ENCODE measurements at regions not wholly inside any gene's neighbourhood (a gene's known extent, or its start where the extent isn't known, plus 50 kb on each side); places are given as distances from the start of the nearest gene placed in this dataset.

- 81 to 87% (median 84%) methylated on average over 13 to 16 of the region's 16 CpGs for WGBS, 4 donors
- Histone ChIP-seq H3K27me3 (no peaks in the 10 kb centered on the region), H3K9me3 (replicated peaks in 1 of 3) (no peaks in the 10 kb centered on the region), H3K4me3 (no peak overlapping the region), H3K27ac (peak overlapping the region in 4 of 5 donors; percentile 69 to 83 (median 76)), H3K36me3 (replicated peaks in 1 of 2) (no peaks in the 10 kb centered on the region), H3K4me1 (replicated peaks in 1 of 2) (peaks cover 39 to 55% of the 10 kb centered on the region in 2 donors)
- TF ChIP-seq POLR2A (IDR thresholded peaks at IDR 0.05) (no peak), CTCF (IDR thresholded peaks at IDR 0.05) (no peak)
- intact Hi-C loops (cut with DNase I) = no loop called here
- DNase-seq = peak in 2 of 7 donors; percentile 18 to 53
Measured at GRCh38 chr2:8582651-8583399, 99.0 kb upstream of the ID2 start.

GRCh38 chr2:8583400-8584173, 98.3 kb upstream of the ID2 start:
- H3K27ac ChIP-seq = peak overlapping the region in 4 of 5 donors; percentile 69 to 83 (median 76)
- no peaks in the 10 kb centered on the region for H3K36me3 ChIP-seq (replicated peaks in 1 of 2)
- H3K4me1 ChIP-seq (replicated peaks in 1 of 2) = peaks cover 39 to 55% of the 10 kb centered on the region in 2 donors
- DNase-seq = peak; percentile 98 to 99 (median 99)
- no peaks in the 10 kb centered on the region for H3K27me3 ChIP-seq
- TF ChIP-seq CTCF (IDR thresholded peaks at IDR 0.05) (peak in 1 of 6 experiments; percentile 13), POLR2A (IDR thresholded peaks at IDR 0.05) (peak; percentile 34 to 82)
- intact Hi-C loops (cut with DNase I) = no loop called here
- 6 to 36% (median 25%) methylated on average over 19 to 39 of the region's 39 CpGs for WGBS, 4 donors
- H3K4me3 ChIP-seq = peak overlapping the region in 1 of 4 donors; percentile 15
- no peaks in the 10 kb centered on the region for H3K9me3 ChIP-seq (replicated peaks in 1 of 3)

- intact Hi-C loops (cut with DNase I) = no loop called here
- no peaks in the 10 kb centered on the region for H3K36me3 ChIP-seq (replicated peaks in 1 of 2)
- peak in 1 of 7 donors; percentile 51 for DNase-seq
- WGBS, 4 donors = 62 to 65% (median 64%) methylated on average over 16 to 29 of the region's 29 CpGs
- H3K9me3 ChIP-seq (replicated peaks in 1 of 3) = no peaks in the 10 kb centered on the region
- no peaks in the 10 kb centered on the region for H3K27me3 ChIP-seq
- H3K4me3 ChIP-seq = peak overlapping the region in 1 of 4 donors; percentile 15
- H3K27ac ChIP-seq = peak overlapping the region in 3 of 5 donors; percentile 8 to 83 (median 60)
- H3K4me1 ChIP-seq (replicated peaks in 1 of 2) = peaks cover 38 to 50% of the 10 kb centered on the region in 2 donors
- TF ChIP-seq POLR2A (IDR thresholded peaks at IDR 0.05) = no peak
- no peak for TF ChIP-seq CTCF (IDR thresholded peaks at IDR 0.05)
Measured at GRCh38 chr2:8584174-8585066, 97.4 kb upstream of the ID2 start.

All from adrenal gland (tissue), 9 donors.